Pancreas (tissue), 10 donors: ENCODE measurements at regions not wholly inside any gene's neighbourhood (a gene's known extent, or its start where the extent isn't known, plus 50 kb on each side); places are given as distances from the start of the nearest gene placed in this dataset.

Experiments used
- ATAC-seq, 4 donors: fragments of 200-7000 bp; cut with Tn5 transposase; one replicate each; pipeline versions ENCODE4 v1.8.0 to v1.9.1; 2020; ENCODE audit warnings: mild to moderate bottlenecking in 4 of 4, moderate library complexity in 4 of 4
- DNase-seq, 6 donors: peaks; one replicate each; pipeline ENCODE4 v3.0.0-alpha.2; 2020
- FAIRE-seq: peaks from 2 replicates; lab custom pipeline; 2012; peaks lifted over from hg19 to GRCh38; lab: Jason Lieb, UNC
- H3K27ac ChIP-seq, 4 donors: fragments of 200-600 bp; sonication (generic); 1 replicate in 3 of 4; 2 replicates in 1 of 4; pipeline versions ENCODE4 v1.5.0 to v1.8.0; 2020
- H3K27me3 ChIP-seq, 4 donors: fragments of 200-600 bp; one replicate each; pipeline ENCODE4 v1.8.0; 2021
- H3K36me3 ChIP-seq, 3 donors: fragments of 200-600 bp; sonication (generic) in 1 of 3; one replicate each; pipeline versions ENCODE4 v1.5.0 to v1.8.0; 2020 to 2021
- H3K4me1 ChIP-seq, 3 donors: fragments of 200-600 bp; one replicate each; pipeline ENCODE4 v1.8.0; 2021
- H3K4me3 ChIP-seq, 4 donors: fragments of 200-600 bp; sonication (generic) in 2 of 4; one replicate each; pipeline versions ENCODE4 v1.5.0 to v1.8.0; 2020 to 2021
- H3K9me3 ChIP-seq, 4 donors: fragments of 200-600 bp; one replicate each; pipeline ENCODE4 v1.8.0; 2021
- CTCF ChIP-seq, 4 donors: fragments of 200-600 bp; sonication (generic) in 3 of 4; IDR thresholded peaks; one replicate each; pipeline versions ENCODE4 v1.5.0 to v1.8.0; 2021; ENCODE audit warnings: antibody characterized with exemption in 4 of 4
- WGBS, 2 donors: extraction: QIAGEN DNeasy Blood & Tissue Kit; methylation state at CpG; one replicate each; pipeline ENCODE4 v1.1.7; 2013; 5-methylcytosine and 5-hydroxymethylcytosine counted together
- intact Hi-C, 3 donors: fragments of 100-400 bp; cut with DNase I; formaldehyde crosslinking; loops; one replicate each; pipeline versions ENCODE4 v1.11.1 to v1.14.2; 2022
- donor health status: healthy with polysubstance abuse.
- donor health status: DM: no; HTN: no; CAD: no; lungs with moderate emphysema.
- donor health status: DM: no; HTN: no; CAD: no.
- donor health status: control.
- donor health status: control.
- donor health status: Bipolar disorder and iron deficiency.
- donor health status: DM: yes; HTN: yes; CAD: no.
- donor health status: DM: no; HTN: no; CAD: no.
- donor health status: DM: no; HTN: no; CAD: no.
- donor health status: DM: yes; HTN: yes; CAD: no.

GRCh38 chr11:112477581-112478317 is 217.1 kb upstream of the PLET1 start:
- no peak overlapping the region for H3K27ac ChIP-seq
- WGBS, 2 donors = 70% methylated on average over 6 of the region's 6 CpGs
- H3K4me1 ChIP-seq = no peaks in the 10 kb centered on the region
- no peaks in the 10 kb centered on the region for H3K36me3 ChIP-seq
- no peak overlapping the region for H3K4me3 ChIP-seq
- no peak for TF ChIP-seq CTCF (IDR thresholded peaks at IDR 0.05)
- H3K27me3 ChIP-seq = no peaks in the 10 kb centered on the region
- intact Hi-C loops = no loop called here
- ATAC-seq (no peak), FAIRE-seq (no peak), DNase-seq (no peak)
- no peaks in the 10 kb centered on the region for H3K9me3 ChIP-seq

- H3K27ac ChIP-seq = no peak overlapping the region
- no peak for DNase-seq
- intact Hi-C loops = no loop called here
- no peak for TF ChIP-seq CTCF (IDR thresholded peaks at IDR 0.05)
- FAIRE-seq = no peak
- no peaks in the 10 kb centered on the region for H3K9me3 ChIP-seq
- no peaks in the 10 kb centered on the region for H3K36me3 ChIP-seq
- WGBS, 2 donors = 71 to 74% methylated on average over 4 of the region's 4 CpGs
- no peak overlapping the region for H3K4me3 ChIP-seq
- H3K4me1 ChIP-seq = no peaks in the 10 kb centered on the region
- no peaks in the 10 kb centered on the region for H3K27me3 ChIP-seq
- peak in 1 of 4 donors; percentile 16 for ATAC-seq
Measured at GRCh38 chr11:112478806-112479205, 218.1 kb upstream of the PLET1 start.

- Histone ChIP-seq H3K27me3 (no peaks in the 10 kb centered on the region), H3K4me1 (no peaks in the 10 kb centered on the region), H3K27ac (no peak overlapping the region), H3K9me3 (no peaks in the 10 kb centered on the region), H3K4me3 (no peak overlapping the region), H3K36me3 (no peaks in the 10 kb centered on the region)
- ATAC-seq = no peak
- no peak for FAIRE-seq
- WGBS, 2 donors = 48 to 52% methylated on average over 1 of the region's 1 CpG
- intact Hi-C loops = no loop called here
- no peak for DNase-seq
- no peak for TF ChIP-seq CTCF (IDR thresholded peaks at IDR 0.05)
Measured at GRCh38 chr11:112481431-112481830, 220.8 kb upstream of the PLET1 start.

GRCh38 chr11:112481893-112482292 is 221.2 kb upstream of the PLET1 start:
- H3K27ac ChIP-seq = no peak overlapping the region
- H3K36me3 ChIP-seq = no peaks in the 10 kb centered on the region
- no peak for FAIRE-seq
- H3K4me1 ChIP-seq = no peaks in the 10 kb centered on the region
- no peak for TF ChIP-seq CTCF (IDR thresholded peaks at IDR 0.05)
- no peaks in the 10 kb centered on the region for H3K27me3 ChIP-seq
- ATAC-seq = peak in 1 of 4 donors; percentile 56
- DNase-seq = no peak
- no peaks in the 10 kb centered on the region for H3K9me3 ChIP-seq
- H3K4me3 ChIP-seq = no peak overlapping the region
- WGBS, 2 donors = 52% methylated on average over 3 of the region's 3 CpGs
- intact Hi-C loops = no loop called here

- WGBS, 2 donors = 67 to 85% methylated on average over 2 of the region's 2 CpGs
- H3K9me3 ChIP-seq = no peaks in the 10 kb centered on the region
- FAIRE-seq (no peak), ATAC-seq (no peak), DNase-seq (no peak)
- no peaks in the 10 kb centered on the region for H3K36me3 ChIP-seq
- peaks cover 0 to 4% (median 0%) of the 10 kb centered on the region in 4 donors for H3K27me3 ChIP-seq
- TF ChIP-seq CTCF (IDR thresholded peaks at IDR 0.05) = no peak
- H3K27ac ChIP-seq = no peak overlapping the region
- H3K4me3 ChIP-seq = no peak overlapping the region
- intact Hi-C loops = no loop called here
- no peaks in the 10 kb centered on the region for H3K4me1 ChIP-seq
Measured at GRCh38 chr11:112485280-112485679, 224.6 kb upstream of the PLET1 start.
